Stomach (tissue), 8 donors: ENCODE measurements at regions not wholly inside any gene's neighbourhood (a gene's known extent, or its start where the extent isn't known, plus 50 kb on each side); places are given as distances from the start of the nearest gene placed in this dataset.
"Not testable (repeated sequence)": the region's sequence is repeated elsewhere in the genome, so short reads cannot be mapped to it uniquely, and the experiment has no call there.

Experiments used
- DNase-seq, 2 donors: peaks; one replicate each; pipeline versions ENCODE4 v3.0.0 to v3.0.0-alpha.2; 2013 to 2019
- H3K27ac ChIP-seq, 5 donors: fragments of 200-600 bp in 4 of 5; sonication (generic) in 4 of 5; one replicate each; pipeline ENCODE4 v1.5.1; 2013 to 2019; ENCODE audit warnings: mild to moderate bottlenecking in 1 of 5, moderate library complexity in 1 of 5
- H3K27me3 ChIP-seq, 3 donors: fragments of 200-600 bp; sonication (generic); one replicate each; pipeline ENCODE4 v1.5.1; 2017 to 2019; ENCODE audit warnings: mixed run types in 1 of 3
- H3K36me3 ChIP-seq, 4 donors: fragments of 200-600 bp; sonication (generic); 1 replicate in 3 of 4; 2 replicates in 1 of 4; pipeline ENCODE4 v1.5.1; 2016 to 2019
- H3K4me1 ChIP-seq, 4 donors: fragments of 200-600 bp; sonication (generic); one replicate each; pipeline ENCODE4 v1.5.1; 2016 to 2019
- H3K4me3 ChIP-seq, 4 donors: fragments of 200-600 bp; sonication (generic) in 3 of 4; one replicate each; pipeline ENCODE4 v1.5.1; 2016 to 2019; ENCODE audit warnings: mild to moderate bottlenecking in 1 of 4
- H3K9me3 ChIP-seq, 4 donors: fragments of 200-600 bp; sonication (generic); one replicate each; pipeline ENCODE4 v1.5.1; 2016 to 2019
- EP300 ChIP-seq: sonication (generic); formaldehyde crosslinking; IDR thresholded peaks from one replicate; pipeline ENCODE4 v1.6.1; 2017; ENCODE audit warnings: antibody characterized with exemption
- POLR2A ChIP-seq, 4 donors: fragments of 450-650 bp; IDR thresholded peaks; one replicate each; pipeline ENCODE4 v1.6.1; 2016; ENCODE audit warnings: antibody characterized with exemption in 4 of 4, control low read depth in 2 of 4, mild to moderate bottlenecking in 1 of 4, moderate library complexity in 1 of 4
- POLR2AphosphoS5 ChIP-seq, 3 donors: sonication (generic); formaldehyde crosslinking; IDR thresholded peaks; one replicate each; pipeline ENCODE4 v1.6.1; 2016; ENCODE audit warnings: antibody characterized with exemption in 3 of 3
- WGBS, 5 donors: extraction: QIAGEN DNeasy Blood & Tissue Kit in 3 of 5; methylation state at CpG; one replicate each; pipeline versions ENCODE4 v1.1.5 to v1.1.7; 2013 to 2018; 5-methylcytosine and 5-hydroxymethylcytosine counted together
- intact Hi-C: fragments of 100-400 bp; cut with DNase I; formaldehyde crosslinking; loops from one replicate; pipeline ENCODE4 v1.15.1; 2023; ENCODE audit warnings: low total_unique reads
- TF ChIP-seq, protein P1 (sequence below), 7 experiments: fragments of 450-650 bp in 4 of 7; fragments of 200-600 bp in 3 of 7; sonication (generic) in 3 of 7; IDR thresholded peaks; one replicate each; pipeline ENCODE4 v1.5.1; 2016 to 2019; ENCODE audit warnings: antibody characterized with exemption in 7 of 7, control low read depth in 2 of 7, mild to moderate bottlenecking in 1 of 7
- donor health status: healthy with polysubstance abuse.
- donor health status: Bipolar disorder and iron deficiency.
- donor health status: healthy.

GRCh38 chr10:60591119-60591518 is 187.2 kb upstream of the CDK1 start:
- TF ChIP-seq, protein P1, sequence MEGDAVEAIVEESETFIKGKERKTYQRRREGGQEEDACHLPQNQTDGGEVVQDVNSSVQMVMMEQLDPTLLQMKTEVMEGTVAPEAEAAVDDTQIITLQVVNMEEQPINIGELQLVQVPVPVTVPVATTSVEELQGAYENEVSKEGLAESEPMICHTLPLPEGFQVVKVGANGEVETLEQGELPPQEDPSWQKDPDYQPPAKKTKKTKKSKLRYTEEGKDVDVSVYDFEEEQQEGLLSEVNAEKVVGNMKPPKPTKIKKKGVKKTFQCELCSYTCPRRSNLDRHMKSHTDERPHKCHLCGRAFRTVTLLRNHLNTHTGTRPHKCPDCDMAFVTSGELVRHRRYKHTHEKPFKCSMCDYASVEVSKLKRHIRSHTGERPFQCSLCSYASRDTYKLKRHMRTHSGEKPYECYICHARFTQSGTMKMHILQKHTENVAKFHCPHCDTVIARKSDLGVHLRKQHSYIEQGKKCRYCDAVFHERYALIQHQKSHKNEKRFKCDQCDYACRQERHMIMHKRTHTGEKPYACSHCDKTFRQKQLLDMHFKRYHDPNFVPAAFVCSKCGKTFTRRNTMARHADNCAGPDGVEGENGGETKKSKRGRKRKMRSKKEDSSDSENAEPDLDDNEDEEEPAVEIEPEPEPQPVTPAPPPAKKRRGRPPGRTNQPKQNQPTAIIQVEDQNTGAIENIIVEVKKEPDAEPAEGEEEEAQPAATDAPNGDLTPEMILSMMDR (IDR thresholded peaks at IDR 0.05) = no peak
- TF ChIP-seq EP300 = no peak
- no peak for TF ChIP-seq POLR2AphosphoS5 (IDR thresholded peaks at IDR 0.05)
- no peak for TF ChIP-seq POLR2A (IDR thresholded peaks at IDR 0.05)
- DNase-seq = no peak
- intact Hi-C loops = no loop called here
- Histone ChIP-seq H3K4me1 (no peaks in the 10 kb centered on the region), H3K9me3 (no peaks in the 10 kb centered on the region), H3K36me3 (no peaks in the 10 kb centered on the region), H3K27me3 (no peaks in the 10 kb centered on the region), H3K4me3 (no peak overlapping the region), H3K27ac (no peak overlapping the region)
- WGBS, 5 donors = 91 to 99% (median 98%) methylated on average over 2 of the region's 2 CpGs

DNA sequence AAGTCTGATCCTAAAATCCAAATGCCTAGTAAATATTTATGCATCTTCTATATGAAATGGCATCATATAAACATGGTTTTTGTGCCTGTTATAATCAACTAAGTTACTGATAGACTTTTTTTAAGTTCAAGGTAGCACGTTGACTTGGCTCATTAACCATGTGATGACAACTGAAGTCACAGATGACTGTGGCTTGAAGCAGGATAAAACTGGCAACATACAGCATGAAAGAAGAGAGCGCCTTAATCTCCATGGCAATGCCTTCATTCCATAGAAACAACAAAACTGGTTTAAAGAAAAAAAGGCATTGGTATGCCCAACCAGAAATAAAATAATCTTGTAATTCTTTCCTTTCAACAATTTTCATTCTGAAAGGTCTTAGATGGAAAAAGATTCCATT is 188.9 kb upstream of the CDK1 start:
- Histone ChIP-seq H3K27me3 (no peaks in the 10 kb centered on the region), H3K4me1 (no peaks in the 10 kb centered on the region), H3K9me3 (no peaks in the 10 kb centered on the region), H3K27ac (no peak overlapping the region), H3K36me3 (no peaks in the 10 kb centered on the region), H3K4me3 (no peak overlapping the region)
- intact Hi-C loops = no loop called here
- WGBS, 5 donors = 76 to 86% (median 77%) methylated on average over 2 of the region's 2 CpGs
- DNase-seq = no peak
- TF ChIP-seq, protein P1 (IDR thresholded peaks at IDR 0.05) = no peak
- TF ChIP-seq EP300 (no peak), POLR2A (IDR thresholded peaks at IDR 0.05) (no peak), POLR2AphosphoS5 (IDR thresholded peaks at IDR 0.05) (no peak)

- H3K27me3 ChIP-seq, H3K27ac ChIP-seq, H3K36me3 ChIP-seq, H3K4me1 ChIP-seq, H3K4me3 ChIP-seq, intact Hi-C loops, DNase-seq, H3K9me3 ChIP-seq: not testable (repeated sequence)
- 88 to 100% (median 97%) methylated on average over 2 of the region's 2 CpGs for WGBS, 5 donors
Measured at GRCh38 chr10:60581782-60582181, 192.1 kb upstream of the ANK3 start.

DNA sequence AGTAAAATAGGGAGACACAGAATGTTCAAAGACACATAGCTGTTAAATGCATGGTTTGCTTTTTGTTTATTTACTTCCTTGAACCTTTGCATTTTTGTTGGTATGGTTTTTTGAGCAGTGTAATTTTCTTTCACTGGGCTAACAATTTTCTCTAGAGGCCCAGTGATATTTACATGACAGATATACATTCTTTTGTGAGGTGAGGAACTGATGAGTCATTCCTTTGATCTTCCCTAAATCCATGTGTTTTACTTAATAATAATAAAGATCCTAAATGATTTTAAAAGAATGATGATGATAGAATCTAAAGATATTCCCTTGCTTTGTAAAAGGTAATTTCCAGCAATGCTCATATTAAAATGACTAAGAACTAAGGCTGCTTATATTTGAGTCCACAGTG is 188.5 kb upstream of the ANK3 start:
- intact Hi-C loops = no loop called here
- Histone ChIP-seq H3K36me3 (no peaks in the 10 kb centered on the region), H3K27ac (no peak overlapping the region), H3K4me1 (peaks cover 0 to 16% (median 6%) of the 10 kb centered on the region in 4 donors), H3K27me3 (no peaks in the 10 kb centered on the region), H3K9me3 (no peaks in the 10 kb centered on the region), H3K4me3 (no peak overlapping the region)
- TF ChIP-seq EP300 (no peak), POLR2A (IDR thresholded peaks at IDR 0.05) (no peak), POLR2AphosphoS5 (IDR thresholded peaks at IDR 0.05) (no peak)
- TF ChIP-seq, protein P1 (IDR thresholded peaks at IDR 0.05) = no peak
- no peak for DNase-seq

GRCh38 chr10:60576130-60577069 is 186.7 kb upstream of the ANK3 start:
- TF ChIP-seq, protein P1 (IDR thresholded peaks at IDR 0.05) = no peak
- no peak for TF ChIP-seq EP300
- H3K27me3 ChIP-seq = no peaks in the 10 kb centered on the region
- peak overlapping the region in 1 of 4 donors; percentile 14 for H3K4me3 ChIP-seq
- no peaks in the 10 kb centered on the region for H3K9me3 ChIP-seq
- intact Hi-C loops = no loop called here
- DNase-seq = no peak
- H3K4me1 ChIP-seq = peaks cover 0 to 32% (median 19%) of the 10 kb centered on the region in 4 donors
- no peaks in the 10 kb centered on the region for H3K36me3 ChIP-seq
- H3K27ac ChIP-seq = no peak overlapping the region
- WGBS, 5 donors = 31 to 61% (median 54%) methylated on average over 6 of the region's 6 CpGs
